CD1c-positive myeloid dendritic cell (primary cell): ENCODE measurements at regions not wholly inside any gene's neighbourhood (a gene's known extent, or its start where the extent isn't known, plus 50 kb on each side); places are given as distances from the start of the nearest gene placed in this dataset.

Experiments used
- DNase-seq: peaks from one replicate; pipeline ENCODE4 v3.0.0-alpha.2; 2016; ENCODE audit errors: extremely low spot score

DNA sequence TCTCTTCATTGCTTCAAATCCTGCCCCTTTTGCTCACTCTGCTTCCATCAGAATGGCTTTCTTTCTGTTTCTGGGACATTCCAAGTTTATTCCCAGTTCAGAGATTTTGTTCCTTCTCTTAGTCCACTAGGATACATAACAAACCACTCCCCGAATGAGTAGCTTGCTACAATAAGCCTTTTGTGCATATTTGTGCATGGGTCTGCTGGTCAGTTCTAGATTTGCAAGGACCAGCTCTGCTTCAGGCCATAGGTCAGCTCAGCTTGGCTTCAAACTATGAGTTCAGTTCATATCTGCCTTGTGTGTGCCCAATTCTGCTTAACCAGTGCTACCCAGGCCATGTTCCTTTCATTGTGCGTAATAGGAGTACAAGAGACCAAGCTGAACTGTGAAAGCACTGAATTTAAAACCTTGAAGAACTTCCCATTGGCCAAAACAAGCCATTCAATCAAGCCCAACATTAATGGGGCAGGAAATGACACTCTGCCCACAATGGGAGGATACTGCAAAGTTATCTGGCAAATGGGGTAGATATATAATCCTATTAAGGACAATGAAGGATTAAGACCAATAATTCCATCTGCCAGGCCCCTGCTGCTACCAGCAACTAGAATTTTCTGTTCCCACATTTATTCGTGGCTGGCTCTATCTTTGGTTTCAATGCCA, 328.8 kb downstream of the PRELID2 start:
- DNase-seq = no peak

DNA sequence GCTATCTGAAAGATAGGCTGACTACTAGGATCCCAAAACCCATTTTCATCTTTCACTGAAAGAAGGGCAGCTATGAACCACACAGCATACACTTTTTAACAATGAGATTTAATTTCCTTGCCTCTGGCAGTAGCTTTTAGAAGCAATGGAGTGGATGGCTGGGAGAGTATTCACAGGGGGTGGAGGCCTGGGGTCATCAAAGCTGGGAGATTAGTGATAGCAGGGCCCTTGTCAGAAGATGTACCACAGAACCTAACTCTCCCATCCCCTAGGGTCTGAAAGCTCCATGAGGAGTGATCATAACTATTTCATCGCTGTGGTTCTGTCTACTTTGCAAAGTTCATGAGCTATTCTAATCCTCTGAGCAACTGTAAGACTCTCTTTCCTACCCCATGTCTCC, 332.2 kb downstream of the PRELID2 start:
- no peak for DNase-seq

DNA sequence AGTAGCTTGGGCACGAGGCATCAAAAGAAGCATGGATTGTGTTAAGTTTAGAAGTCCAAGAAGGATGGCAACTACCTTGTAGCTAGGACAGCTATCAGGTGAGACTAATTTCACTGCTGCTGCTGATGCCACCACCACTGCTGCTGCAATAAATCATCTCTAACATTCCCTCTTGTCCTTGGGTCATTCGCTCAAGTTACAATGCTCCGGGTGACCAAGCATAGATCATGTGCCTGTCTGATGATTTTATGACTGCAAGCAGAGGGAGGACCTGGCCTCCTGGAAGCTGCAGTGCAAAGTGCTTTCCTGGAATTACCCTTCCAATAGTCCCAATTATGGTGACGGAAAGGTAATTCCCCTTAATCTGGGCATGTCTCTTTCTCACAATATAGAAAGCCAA, 334.4 kb downstream of the PRELID2 start:
- no peak for DNase-seq

DNA sequence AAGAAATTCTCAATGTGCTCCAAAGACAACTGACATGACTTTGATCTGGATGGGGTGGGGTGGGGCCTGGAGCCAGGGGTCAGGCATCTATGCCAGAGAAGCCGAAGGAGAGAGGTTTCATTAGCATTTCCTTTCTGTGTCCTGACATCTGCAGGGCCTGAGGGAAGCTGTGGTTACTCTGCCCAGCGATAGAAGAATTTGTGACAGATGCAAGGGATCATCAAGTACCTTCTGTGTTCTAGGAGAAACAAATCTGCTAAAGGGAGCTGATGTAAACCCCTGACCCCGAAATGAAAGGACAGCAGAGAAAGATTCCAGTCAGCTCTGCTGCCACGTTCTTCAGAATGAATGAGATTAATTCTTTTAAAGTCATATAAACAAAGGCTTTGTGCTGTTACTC, 335.7 kb downstream of the PRELID2 start:
- DNase-seq = no peak

DNA sequence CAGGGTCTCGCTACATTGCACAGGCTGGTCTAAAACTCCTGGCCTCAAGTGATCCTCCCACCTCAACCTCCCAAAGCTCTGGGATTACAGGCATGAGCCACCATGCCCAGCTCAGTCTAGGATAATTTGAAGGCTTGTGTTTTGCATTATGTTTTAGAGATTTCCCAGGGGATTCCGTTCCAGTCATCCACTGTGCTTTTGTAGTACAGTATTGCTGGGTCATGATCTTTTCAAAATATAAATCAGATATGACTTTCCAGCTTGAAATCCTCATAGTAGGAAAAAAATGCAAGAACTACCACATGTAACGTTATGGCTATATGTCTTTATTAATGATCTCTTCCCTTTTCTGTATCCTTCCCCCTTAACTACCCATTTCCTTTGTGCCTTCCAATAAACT, 338.1 kb downstream of the PRELID2 start:
- no peak for DNase-seq

DNA sequence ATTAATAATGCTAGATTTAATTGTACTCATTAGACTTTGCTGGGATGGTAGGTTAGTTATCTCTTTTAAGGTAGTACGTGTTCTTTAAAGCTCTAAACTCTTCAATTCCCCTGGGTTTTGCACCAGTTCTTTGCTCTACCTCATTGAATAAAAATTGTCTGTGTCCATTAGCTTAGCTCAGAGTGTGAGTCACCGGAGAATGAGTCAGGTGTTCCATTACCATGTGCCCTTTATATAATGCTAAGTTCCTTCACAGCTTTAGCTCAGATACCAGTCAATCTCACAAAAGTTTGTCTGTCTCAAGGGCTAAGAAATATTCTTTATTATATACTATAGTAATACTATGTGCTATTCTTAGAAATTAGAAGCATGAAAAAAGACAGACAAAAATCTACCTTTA, 339.4 kb downstream of the PRELID2 start:
- DNase-seq = no peak

DNA sequence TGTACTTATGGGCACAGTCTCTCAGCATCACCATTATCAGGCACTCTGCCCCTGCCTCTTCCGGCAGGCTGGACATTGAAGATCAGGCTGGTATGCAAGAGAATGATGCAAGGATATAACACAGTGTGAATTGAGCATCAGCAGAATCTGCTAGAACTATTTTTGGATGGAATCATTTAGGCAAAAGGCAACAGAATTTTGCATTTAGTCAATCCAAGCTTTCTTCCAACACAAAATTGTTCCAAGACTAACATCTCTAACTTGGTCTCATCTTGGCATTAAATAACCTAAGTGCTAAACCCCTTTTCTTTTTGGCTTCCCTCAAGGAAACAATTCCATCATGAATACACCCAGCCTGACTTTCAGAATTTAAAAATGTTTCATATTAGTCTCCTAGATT, 339.9 kb downstream of the PRELID2 start:
- no peak for DNase-seq

DNA sequence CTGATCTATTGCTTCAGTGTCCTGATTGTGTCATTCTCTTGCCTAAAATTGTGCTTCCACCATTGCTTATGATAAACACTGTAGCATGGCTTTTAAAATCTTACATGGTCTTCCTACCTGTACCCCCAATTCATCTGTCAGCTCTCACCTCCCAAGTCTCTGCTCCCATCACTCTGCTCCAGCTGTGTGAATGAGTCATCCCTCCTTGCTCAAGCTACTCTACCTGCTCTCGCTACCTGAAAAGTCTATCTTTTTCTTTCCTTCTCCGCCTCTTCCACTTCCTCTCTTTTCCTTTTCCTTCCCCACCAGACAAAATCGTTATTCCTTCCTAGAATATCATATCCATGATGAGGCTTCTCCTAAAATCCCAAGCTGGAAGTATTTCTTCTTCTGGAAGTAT, 341.7 kb downstream of the PRELID2 start:
- DNase-seq = no peak

DNA sequence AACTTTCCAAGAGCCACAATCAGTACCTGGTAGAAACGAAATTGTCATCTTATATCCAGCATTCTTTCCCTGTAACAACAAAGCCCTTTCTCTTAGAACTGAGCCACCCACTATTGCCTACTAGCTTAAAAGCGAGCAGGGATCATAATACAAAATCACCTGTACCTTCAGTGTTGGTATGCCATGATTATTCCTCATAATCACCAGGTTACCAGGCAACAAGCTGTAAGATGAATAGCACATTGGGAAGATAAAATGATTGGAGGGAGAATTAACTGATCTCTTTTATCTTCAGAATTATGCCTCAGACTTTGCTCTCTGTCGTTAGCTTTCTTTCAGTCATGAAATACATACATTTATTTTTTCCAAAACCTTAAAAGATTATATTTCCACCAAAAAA, 345.6 kb downstream of the PRELID2 start:
- DNase-seq = no peak

DNA sequence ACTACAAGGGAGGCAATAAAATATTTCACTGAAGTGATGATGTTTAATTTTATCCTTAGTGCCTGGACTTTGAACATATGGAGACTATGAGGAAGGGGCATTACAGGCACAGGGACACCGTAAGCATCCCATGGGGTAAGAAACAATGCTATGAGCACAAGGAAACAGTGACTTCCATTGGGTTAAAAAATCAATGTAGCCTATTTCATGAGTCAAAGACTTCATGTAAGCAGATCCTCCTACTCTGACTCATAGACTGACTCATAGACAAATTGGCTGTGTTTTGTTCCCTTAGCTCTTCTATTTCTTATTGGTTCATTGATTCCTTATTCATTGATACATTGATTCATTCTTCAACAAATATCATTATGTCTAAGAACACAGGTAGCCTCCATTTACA, 351.0 kb downstream of the PRELID2 start:
- no peak for DNase-seq

DNA sequence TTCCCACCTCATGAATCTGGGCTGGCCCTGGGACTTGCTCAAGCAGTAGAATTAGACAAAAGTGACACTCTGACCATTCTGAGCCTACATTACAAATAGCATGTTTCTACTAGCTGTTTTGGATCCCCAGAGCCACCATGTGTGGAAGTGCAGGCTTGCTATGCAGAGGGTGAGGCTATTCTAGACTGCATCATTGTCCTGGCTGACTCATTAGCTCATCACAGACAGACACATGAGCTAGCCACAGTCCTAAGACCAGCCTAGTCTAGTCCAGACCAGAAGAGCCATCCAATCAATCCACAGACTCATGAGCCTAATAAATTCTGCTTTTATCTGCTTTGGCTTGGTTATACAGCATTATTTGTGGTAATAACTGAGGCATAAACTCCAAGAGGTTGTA, 351.9 kb downstream of the PRELID2 start:
- DNase-seq = no peak

DNA sequence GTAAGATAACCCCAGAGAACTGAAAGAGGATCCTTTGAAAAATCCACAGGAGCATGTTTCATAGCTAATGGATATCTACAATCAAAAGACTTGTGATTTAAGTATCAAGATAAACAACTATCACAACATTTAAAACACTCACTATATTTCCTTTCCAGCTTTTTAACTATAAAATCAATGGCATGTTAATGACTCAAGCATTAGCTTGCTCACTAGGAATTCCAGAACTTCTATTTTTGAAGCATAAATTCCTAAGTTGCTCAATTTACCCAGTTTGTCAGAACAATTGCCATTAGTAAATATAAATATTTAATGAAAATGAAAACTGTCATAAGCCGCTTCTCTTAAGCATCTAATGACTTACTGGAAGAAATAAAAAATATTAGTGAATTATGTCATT, 355.3 kb downstream of the PRELID2 start:
- no peak for DNase-seq

DNA sequence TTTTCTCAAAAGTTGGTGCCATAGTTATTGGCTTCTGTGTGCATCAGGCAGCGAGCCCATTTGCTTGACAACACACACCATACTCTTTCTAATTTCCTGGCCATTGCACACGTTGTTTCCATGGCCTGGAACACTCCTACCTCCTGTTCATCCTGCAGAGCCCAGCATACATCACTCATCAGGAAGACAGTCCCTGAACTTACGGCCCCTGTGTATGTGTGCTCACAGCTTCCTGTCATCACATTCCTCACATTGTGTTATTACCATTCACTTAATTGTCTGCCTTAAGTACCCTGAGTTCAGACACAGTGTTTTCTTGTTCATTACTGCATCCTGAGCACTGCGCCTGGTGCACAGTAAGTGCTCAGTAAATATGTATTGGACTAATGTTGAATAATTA, 355.9 kb downstream of the PRELID2 start:
- DNase-seq = no peak

DNA sequence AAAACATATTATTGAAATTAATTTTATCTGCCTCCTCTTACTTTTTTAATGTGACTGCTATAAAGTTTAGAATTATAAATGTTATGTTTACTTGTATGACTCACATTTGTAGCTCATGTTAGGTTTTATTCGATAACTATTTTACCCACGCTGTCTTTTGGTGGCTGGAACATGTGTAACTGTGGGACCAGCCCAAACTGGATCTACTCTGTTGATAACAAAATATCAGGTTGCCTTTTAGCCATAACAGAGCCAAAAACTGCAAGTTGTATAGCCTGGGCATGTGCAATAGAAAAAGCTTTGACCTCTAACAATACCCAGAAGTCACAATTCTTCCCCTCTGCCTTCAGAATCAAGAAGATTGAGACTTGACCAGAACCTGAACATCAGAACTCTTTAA, 356.5 kb downstream of the PRELID2 start:
- DNase-seq = no peak

DNA sequence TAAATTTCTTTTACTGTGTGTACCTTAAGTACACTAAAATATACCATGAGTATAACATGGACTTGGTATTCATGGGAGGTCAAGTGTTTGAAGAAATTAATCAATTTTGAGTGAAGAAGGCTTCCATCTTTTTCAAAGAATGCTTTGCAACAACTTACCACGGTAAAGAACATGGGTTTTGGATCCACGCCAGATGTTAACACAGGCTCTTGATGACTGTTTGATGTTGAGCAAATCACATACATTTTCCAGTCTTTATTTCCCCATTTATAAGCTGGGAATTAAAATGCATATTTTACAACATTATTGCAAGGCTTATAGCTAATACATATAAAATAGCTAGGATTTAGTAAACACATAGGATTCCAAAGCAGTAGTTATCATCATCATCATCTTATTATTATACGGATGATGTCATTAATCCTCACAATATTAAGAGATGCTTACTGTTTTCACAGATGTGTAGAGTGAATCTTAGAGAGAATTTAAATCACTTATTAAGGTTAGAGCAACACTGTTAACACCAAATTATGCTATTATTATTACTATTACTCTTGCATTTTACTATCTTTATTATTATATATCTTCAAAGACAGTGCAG, 362.0 kb downstream of the PRELID2 start:
- no peak for DNase-seq

DNA sequence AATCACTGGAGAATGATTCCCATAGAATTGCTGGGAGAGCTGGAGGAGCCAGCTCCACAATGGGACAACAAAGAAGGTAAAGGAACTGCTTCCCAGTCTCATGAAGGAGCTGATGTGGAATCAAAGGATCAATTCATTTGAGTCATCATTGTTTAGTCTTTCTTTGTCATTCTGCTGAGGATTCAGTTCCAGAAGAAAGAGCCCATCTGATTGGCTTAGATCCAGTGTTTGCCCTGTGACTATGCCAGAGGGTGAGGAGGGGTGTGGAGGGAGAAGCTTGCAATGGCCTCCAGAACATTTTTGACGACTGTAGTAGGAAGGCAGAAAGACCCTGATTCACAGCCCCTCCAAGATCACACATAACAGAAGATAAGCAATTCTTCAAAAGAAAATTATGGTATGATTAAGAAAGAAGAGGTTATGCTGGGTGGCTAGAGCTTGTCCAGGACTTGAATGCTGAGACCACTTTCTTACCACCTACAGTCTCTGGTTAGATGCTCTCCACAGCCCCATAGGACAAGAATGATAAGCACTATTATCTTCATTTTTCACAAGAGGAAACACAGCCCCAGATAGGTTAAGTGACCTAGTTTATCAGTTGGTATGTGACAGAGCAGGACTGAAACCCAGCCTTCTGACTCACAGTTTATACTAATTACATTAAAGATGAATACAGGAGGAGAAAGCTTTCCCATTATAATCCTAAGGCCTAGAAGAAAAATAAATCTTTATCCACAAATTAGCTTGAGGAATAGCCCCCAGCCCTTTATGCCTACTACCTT, 363.1 kb downstream of the PRELID2 start:
- DNase-seq = no peak

DNA sequence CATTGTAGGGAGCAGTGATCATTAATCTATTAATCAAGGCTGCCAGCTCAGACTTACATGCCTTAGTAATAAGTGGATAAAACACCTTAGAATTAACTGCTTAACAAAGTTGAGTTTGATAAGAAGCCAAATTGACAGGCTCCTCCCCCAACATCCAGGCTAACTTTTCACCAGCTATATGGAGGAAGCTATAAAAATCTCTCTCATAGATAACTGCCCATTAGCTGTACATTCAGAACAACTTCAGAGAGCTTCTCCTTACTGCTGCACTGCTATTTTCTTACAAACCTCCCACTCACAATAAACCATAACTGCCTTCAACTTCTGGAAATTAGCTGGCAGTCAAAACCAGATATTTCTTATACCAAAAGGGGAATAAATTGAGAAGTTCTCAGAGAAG, 364.1 kb downstream of the PRELID2 start:
- no peak for DNase-seq

DNA sequence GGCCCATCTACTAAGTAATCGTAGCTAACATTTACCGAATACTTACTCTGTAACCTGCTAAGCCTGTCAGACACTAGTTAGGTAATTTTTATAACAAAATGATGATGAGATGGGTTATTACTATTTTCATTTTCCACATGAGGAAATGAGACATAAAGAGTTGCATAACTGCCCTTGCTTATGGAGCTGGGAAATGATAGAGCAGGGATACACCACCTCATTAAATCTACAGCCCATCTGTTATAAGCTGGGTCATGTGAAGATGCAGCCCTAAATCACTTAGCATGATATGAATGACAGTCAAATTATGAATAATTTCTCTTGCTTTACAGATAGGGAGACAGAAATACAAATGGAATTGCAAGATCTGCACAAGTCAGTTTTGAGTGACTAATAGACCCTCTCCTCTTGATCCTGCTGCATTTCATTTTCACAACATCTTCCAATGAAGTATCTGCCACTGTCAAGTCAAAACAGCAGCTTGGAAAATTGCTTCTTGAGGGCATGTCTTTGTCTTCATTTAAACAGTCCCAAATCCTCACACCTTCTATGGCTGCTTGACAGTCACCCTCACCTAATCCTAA, 364.7 kb downstream of the PRELID2 start:
- no peak for DNase-seq

DNA sequence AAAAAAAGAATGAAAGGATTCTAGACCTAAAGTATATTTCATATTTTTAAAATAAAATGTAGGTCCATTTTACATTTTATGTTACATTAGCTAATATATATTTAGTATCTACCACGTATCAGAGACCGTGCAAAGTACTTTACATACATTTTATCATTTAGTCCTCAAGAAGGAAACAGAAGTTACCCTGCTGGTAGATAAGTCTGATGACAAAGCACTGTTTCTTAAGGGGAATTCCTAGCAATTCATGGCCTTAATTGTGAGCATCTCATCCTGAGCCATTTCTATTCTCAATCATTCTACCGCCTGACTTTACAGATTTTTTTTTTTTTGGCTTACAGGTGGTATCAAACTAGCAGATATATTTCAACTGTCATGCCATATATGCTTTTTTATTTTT, 367.7 kb downstream of the PRELID2 start:
- DNase-seq = no peak

DNA sequence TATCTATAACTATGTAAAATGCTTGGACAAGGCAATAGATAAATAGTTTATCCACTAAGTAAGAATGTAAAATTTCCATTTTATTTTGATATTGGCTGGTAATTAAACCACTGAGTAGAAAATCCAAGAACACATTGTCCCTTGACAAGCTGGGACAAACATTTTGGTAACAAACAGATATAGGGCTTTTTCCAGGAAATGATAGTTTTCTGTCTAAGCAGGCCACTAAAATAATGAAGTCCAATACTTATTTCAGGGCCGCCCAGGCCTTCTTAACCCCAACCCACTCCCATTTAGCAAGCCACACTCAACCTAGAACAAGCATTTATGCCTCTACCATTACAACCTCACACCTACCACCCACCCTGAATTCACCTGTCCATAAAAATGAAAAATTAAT, 368.6 kb downstream of the PRELID2 start:
- DNase-seq = no peak

DNA sequence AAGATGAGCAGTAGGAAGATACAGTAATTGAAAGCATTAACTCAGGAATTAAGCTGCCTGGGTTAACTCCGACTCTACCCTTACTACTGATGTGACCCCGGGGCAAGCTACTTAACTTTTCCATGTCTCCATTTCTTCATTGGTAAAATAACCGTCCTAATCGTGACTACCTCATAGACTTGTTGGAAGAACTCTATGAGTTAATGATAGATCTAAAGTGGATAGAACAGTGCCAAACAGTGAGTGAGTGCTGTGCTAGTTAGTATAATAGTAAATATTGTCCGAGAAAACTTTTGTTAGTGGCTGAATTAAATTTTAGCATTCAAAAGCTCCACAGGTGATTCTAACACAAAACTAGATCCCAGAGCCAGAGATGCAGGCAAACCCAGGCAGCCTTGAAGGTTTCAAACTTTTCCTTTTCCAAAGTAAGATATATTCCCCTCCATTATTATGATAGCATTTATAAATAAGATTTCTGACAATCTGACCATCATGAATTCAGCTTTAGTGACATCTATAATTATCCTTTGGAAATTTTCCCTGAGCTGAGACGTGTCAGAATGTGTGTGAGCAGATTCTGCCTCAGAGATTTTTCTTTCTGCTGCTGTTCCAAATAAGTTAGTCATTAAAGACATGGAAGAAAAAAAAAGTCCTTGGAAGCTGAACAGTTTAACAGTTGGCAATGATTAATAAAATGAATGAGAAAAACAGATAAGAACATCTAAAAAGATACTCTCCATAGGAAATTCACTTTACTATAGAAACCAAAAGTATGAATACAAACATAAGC, 369.5 kb downstream of the PRELID2 start:
- DNase-seq = no peak

DNA sequence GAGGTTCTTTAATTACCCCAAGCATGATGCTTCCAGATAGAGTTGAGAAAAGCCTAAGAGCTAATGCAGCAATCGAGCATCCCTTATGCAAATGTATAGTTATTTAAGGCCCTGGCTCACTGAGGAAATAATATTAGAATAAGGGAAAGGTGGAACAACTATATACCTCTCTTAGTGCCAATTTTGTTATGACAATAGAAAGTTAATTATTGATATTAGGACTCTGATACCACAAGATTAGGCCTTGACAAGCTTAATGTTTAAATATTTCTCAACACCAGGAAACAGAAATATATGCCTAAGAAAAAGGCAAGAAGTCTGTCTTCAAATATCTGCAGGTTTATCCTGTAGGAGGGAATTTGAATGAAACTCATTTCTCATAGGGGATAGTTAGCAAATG, 371.0 kb downstream of the PRELID2 start:
- DNase-seq = no peak
